ENCODE measurements at regions not wholly inside any gene's neighbourhood (a gene's known extent, or its start where the extent isn't known, plus 50 kb on each side); places are given as distances from the start of the nearest gene placed in this dataset.
"Not testable (repeated sequence)": the region's sequence is repeated elsewhere in the genome, so short reads cannot be mapped to it uniquely, and the experiment has no call there.

GRCh38 chr18:76715012-76715610 is 107.2 kb upstream of the ZNF236 start:
- no peak for DNase-seq

- DNase-seq = no peak
These were observed 108.9 kb upstream of the ZNF236 start for GRCh38 chr18:76713432-76713831.

GRCh38 chr18:76712511-76713140 is 109.7 kb upstream of the ZNF236 start:
- DNase-seq = no peak

GRCh38 chr18:76710646-76711520 is 111.5 kb upstream of the ZNF236 start:
- DNase-seq = no peak

GRCh38 chr18:76709659-76710645 is 112.4 kb upstream of the ZNF236 start:
- DNase-seq = peak; percentile 69 to 71

- no peak for DNase-seq
These were observed 113.5 kb upstream of the ZNF236 start for GRCh38 chr18:76708722-76709353.

GRCh38 chr18:76708071-76708721 is 114.2 kb upstream of the ZNF236 start:
- no peak for DNase-seq

- DNase-seq = no peak
These were observed 114.8 kb upstream of the ZNF236 start for GRCh38 chr18:76707534-76707933.

GRCh38 chr18:76704589-76704988 is 117.8 kb upstream of the ZNF236 start:
- DNase-seq = not testable (repeated sequence)

- no peak for DNase-seq
These were observed 122.4 kb upstream of the ZNF236 start for GRCh38 chr18:76699923-76700322.

- no peak for DNase-seq
These were observed 124.9 kb upstream of the ZNF236 start for GRCh38 chr18:76697441-76697901.

GRCh38 chr18:76691800-76692199 is 130.6 kb upstream of the ZNF236 start:
- no peak for DNase-seq

- no peak for DNase-seq
These were observed 132.6 kb upstream of the ZNF236 start for GRCh38 chr18:76689646-76690264.

GRCh38 chr18:76688724-76689472 is 133.5 kb upstream of the ZNF236 start:
- no peak for DNase-seq

GRCh38 chr18:76687304-76687962 is 134.9 kb upstream of the ZNF236 start:
- DNase-seq = peak; percentile 41 to 49

- peak; percentile 41 to 52 for DNase-seq
These were observed 135.6 kb upstream of the ZNF236 start for GRCh38 chr18:76686737-76687231.

- DNase-seq = no peak
These were observed 136.5 kb upstream of the ZNF236 start for GRCh38 chr18:76685860-76686259.

- no peak for DNase-seq
These were observed 137.0 kb upstream of the ZNF236 start for GRCh38 chr18:76685402-76685801.

GRCh38 chr18:76684265-76684664 is 138.1 kb upstream of the ZNF236 start:
- no peak for DNase-seq

Data from activated T-cell treated with anti-CD3 and anti-CD28 coated beads, Interleukin-2, amount 50 U/mL, for 48 hours (primary cell).